SK-N-DZ (cell line): ENCODE measurements at regions not wholly inside any gene's neighbourhood (a gene's known extent, or its start where the extent isn't known, plus 50 kb on each side); places are given as distances from the start of the nearest gene placed in this dataset.
A peak's percentile ranks its signal among the peaks of the same experiment; 100 is the strongest.
"Not testable (repeated sequence)": the region's sequence is repeated elsewhere in the genome, so short reads cannot be mapped to it uniquely, and the experiment has no call there.

Experiments
- DNase-seq: peaks from one replicate; pipeline ENCODE4 v3.0.0-alpha.2; 2015; ENCODE audit warnings: low spot score
- small RNA-seq, 2 experiments: library from RNA; depleted of rRNA; stranded (forward); fragments of <200 nt; gene quantifications; one replicate each; pipeline ENCODE3, GENCODE V24; 2014

DNA sequence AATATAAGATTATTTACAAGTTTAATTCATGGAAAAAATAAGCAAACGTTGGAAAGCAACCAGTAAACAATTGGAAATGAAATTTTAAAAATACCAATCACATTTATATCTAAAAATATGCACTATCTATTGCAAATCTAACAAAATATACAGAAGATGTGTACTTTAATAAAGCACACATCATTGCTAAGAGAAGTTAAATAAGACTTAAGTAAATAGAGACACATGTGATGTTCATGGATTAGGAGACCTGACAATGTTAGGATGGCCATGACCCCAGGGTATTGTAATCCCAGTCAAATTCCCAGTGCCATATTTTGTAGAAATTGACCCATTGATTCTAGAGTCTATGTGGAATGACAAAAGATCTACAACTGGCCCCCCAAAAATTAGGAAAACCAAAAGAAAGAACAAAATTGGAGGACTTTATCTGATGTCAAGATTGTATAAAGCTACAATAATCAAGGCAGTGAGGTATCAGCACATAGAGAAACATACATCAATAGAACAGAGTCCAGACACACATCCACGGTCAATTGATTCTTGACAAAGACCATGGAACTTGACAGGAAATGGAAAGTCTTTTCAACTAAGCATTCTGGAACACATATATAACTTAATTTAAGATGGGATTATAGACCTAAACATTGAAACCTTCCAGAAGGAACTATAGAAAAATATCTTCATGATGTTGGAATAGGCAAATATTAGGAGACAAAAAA lies 90.8 kb upstream of the USP29 start:
- no peak for DNase-seq

- no peak for DNase-seq
Observed at GRCh38 chr19:57031106-57031505, 88.7 kb upstream of the USP29 start.

DNA sequence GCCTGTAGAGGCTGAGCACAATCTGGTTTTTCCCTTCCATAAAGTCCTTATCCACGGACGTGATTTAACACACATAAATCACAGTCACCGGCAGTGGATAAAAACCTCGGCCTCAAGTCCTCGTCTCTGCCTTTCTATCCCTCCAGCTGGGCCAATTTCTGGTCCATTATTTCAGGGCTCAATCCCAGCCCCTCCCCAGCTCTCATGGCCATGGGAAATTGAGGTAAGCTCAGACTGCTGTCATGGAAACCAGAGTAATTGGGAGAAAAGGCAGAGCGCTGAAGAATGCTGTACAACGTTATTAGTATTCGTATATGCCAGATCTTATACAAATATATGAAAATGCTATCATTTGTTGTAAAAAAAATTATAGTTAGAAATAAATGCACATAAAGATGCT lies 86.2 kb upstream of the USP29 start:
- DNase-seq: no peak

GRCh38 chr19:57034544-57034943 lies 85.2 kb upstream of the USP29 start:
- no peak for DNase-seq

GRCh38 chr19:57035740-57036139 lies 84.0 kb upstream of the USP29 start:
- not testable (repeated sequence) for DNase-seq

DNA sequence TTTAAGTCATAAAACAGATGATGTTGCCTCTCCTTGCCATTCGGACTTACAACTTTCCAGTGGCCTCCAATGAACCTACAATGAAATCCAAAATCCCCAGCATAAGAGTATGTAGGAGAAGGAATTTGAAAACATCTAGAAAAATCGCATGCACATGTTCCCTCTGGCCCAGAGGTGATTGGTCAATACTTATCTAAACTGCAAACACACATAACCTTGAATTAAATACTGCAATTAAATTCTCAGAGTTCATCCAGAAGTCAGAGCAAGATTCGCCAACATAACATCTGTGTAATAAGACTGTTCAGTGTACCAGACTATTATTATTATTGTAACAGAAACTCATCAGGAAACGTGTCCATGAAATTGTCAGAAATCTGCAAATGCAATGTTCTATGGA lies 82.2 kb upstream of the USP29 start:
- no peak for DNase-seq

DNA sequence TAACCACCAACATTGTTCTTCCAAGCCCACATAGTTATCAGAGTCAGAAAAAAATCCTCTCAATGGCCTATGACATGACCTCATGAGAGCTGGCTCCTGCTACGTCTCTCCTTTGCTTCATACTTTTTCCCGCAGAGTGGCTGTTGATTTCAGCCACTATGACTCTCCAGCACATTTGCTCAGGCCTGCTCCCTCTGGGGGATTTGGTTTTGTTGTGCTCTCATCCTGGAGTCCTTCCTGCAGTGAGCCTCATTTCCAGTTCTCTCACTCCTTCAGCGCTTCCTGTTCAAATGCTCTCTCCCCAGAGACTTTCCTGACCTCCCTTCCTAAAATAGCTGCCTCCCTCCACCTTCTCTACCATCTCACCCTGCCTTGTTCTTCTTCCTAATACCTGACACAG lies 72.0 kb upstream of the USP29 start:
- DNase-seq: no peak

GRCh38 chr19:57050863-57051262 lies 68.9 kb upstream of the USP29 start:
- no peak for DNase-seq

- no peak for DNase-seq
Observed at GRCh38 chr19:57052081-57052480, 67.7 kb upstream of the USP29 start.

DNA sequence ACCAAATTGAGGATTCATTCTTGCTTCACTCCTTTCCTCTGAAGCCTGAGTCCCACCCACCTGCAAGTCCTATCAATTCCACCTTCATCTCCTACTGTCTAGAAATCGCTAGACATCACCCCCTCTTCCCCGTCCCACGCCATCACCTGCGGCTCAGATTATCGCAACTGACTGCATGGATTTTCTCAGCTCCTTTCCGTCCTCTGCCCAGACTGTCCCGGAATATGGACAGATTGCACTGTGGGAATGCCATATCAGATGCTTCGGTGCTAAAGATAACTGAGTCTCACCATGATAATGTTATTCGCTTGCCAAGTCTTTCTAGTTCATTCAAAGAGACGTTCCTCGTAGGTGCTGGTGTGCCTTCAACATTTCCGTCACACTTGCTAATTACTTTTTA lies 66.4 kb upstream of the USP29 start:
- no peak for DNase-seq

- DNase-seq: no peak
Observed at GRCh38 chr19:57055956-57056355, 63.8 kb upstream of the USP29 start.

- DNase-seq: no peak
Observed at GRCh38 chr19:57057036-57057686, 62.6 kb upstream of the USP29 start.

GRCh38 chr19:57058871-57059270 lies 60.9 kb upstream of the USP29 start:
- DNase-seq: no peak

- DNase-seq: no peak
Observed at GRCh38 chr19:57063070-57063469, 56.7 kb upstream of the USP29 start.

GRCh38 chr19:57067440-57067839 lies 52.3 kb upstream of the USP29 start:
- no peak for DNase-seq

- DNase-seq: peak; percentile 56
Observed at GRCh38 chr19:57068311-57068710, 51.5 kb upstream of the USP29 start.

DNA sequence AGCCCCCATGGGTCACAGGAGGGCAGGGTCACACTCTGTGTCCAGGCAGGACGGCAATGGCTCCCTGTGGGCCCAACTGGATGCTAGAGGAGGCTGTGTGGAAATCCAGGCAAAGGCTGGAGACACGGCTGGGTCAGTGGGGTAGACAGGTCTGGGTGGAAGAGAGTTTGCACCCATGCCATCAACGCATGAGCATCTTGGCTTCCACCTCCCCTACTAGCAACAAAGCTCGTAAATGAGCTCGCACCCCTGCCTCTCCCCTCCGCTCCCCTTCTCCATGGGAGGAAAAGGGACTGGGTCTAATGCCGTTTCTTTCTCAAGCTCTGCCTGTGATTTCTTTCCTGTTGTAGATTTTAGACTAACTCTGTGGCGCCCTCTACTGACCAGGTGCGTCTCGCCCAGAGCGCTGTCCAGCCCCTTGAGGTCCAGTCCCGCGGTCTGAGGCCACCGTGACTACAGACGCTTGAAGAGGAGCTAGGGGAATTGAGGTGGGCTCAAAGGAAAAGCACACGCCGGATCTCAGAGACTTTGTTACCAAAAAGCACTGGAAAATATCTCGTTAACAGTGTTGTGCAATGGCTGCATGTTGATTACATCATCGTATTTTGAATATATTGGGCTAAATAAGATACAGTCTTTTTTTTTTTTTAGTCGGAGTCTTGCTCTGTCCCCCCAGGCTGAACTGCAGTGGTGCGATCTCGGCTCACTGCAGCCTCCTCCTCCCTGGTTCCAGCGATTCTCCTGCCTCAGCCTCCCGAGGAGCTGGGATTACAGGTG lies 50.7 kb upstream of the USP29 start:
- peak; percentile 59 for DNase-seq

Small RNA genes in the stretch of these regions (small RNA-seq; reads per million reads assigned to genes)
- gene AC044792.1: 0 reads per million in 2 experiments
